C4-2B (cell line): ENCODE measurements at regions not wholly inside any gene's neighbourhood (a gene's known extent, or its start where the extent isn't known, plus 50 kb on each side); places are given as distances from the start of the nearest gene placed in this dataset.

ENCODE experiments used
- ZFX ChIP-seq: fragments of 450-650 bp; IDR thresholded peaks from 2 replicates; pipeline ENCODE4 v1.6.1; 2017
- TF ChIP-seq, protein P1 (sequence below): fragments of 450-650 bp; conservative IDR thresholded peaks from 2 replicates; pipeline ENCODE4 v1.5.1; 2017; ENCODE audit warnings: mild to moderate bottlenecking

DNA sequence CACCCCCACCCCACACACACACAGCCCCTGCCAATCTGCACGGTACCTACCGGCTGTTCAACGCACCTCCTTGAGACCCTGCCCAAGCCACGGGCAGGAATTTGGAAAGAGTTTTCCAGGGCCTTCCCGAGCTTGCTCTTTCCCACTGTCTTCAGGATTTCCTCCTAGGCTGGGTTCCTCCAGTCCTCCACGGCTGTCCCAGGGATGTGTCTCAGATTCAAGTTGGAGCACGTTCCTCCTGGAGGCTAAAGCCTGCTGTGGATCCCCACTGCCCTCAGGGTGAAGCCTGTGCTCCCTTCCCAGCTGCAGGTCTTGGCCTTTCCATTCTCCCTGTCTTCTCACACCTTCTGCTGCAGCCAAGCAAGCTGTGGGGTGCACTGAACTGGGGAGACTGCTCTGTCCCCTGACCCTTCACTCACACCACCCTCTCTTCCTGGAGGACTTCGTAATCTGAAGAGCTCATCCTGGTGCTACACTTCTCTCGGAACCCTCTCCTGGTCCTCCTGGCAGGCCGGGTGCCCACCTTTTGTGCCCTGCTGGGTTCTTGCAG lies 54.9 kb upstream of the HS6ST1 start:
- TF ChIP-seq, protein P1, sequence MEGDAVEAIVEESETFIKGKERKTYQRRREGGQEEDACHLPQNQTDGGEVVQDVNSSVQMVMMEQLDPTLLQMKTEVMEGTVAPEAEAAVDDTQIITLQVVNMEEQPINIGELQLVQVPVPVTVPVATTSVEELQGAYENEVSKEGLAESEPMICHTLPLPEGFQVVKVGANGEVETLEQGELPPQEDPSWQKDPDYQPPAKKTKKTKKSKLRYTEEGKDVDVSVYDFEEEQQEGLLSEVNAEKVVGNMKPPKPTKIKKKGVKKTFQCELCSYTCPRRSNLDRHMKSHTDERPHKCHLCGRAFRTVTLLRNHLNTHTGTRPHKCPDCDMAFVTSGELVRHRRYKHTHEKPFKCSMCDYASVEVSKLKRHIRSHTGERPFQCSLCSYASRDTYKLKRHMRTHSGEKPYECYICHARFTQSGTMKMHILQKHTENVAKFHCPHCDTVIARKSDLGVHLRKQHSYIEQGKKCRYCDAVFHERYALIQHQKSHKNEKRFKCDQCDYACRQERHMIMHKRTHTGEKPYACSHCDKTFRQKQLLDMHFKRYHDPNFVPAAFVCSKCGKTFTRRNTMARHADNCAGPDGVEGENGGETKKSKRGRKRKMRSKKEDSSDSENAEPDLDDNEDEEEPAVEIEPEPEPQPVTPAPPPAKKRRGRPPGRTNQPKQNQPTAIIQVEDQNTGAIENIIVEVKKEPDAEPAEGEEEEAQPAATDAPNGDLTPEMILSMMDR, result no peak
- no peak for TF ChIP-seq ZFX
